T-helper 2 cell treated with Interferon-gamma antibody and Interleukin-4, amounts not matched to agents 5 μg/mL and 100 μg/mL, for 36 hours (primary cell): ENCODE measurements at regions not wholly inside any gene's neighbourhood (a gene's known extent, or its start where the extent isn't known, plus 50 kb on each side); places are given as distances from the start of the nearest gene placed in this dataset.

ENCODE experiments used
- DNase-seq: peaks from one replicate; pipeline ENCODE4 v3.0.0; 2021; ENCODE audit warnings: low spot score
- H3K27ac Mint-ChIP-seq: one replicate; pipeline ENCODE4 v1.8.0; 2021; ENCODE audit warnings: mild to moderate bottlenecking, mixed read lengths
- H3K27me3 Mint-ChIP-seq: one replicate; pipeline ENCODE4 v1.8.0; 2021; ENCODE audit warnings: low read depth, mixed read lengths
- H3K36me3 Mint-ChIP-seq: one replicate; pipeline ENCODE4 v1.8.0; 2021; ENCODE audit warnings: low read depth, mixed read lengths
- H3K4me1 Mint-ChIP-seq: one replicate; pipeline ENCODE4 v1.8.0; 2021; ENCODE audit warnings: low read depth, mixed read lengths
- H3K4me3 Mint-ChIP-seq: one replicate; pipeline ENCODE4 v1.8.0; 2022; ENCODE audit warnings: mild to moderate bottlenecking, moderate library complexity, mixed read lengths
- H3K9me3 Mint-ChIP-seq: one replicate; pipeline ENCODE4 v1.8.0; 2021; ENCODE audit warnings: mixed read lengths

GRCh38 chr2:241924069-241924908 is 54.8 kb downstream of the RTP5 start:
- Mint-ChIP-seq H3K27ac (no peak overlapping the region), H3K4me1 (peaks cover 7% of the 10 kb centered on the region), H3K9me3 (no peaks in the 10 kb centered on the region), H3K36me3 (no peaks in the 10 kb centered on the region), H3K27me3 (no peaks in the 10 kb centered on the region), H3K4me3 (no peak overlapping the region)
- peak; percentile 9 for DNase-seq

- no peak overlapping the region for H3K27ac Mint-ChIP-seq
- DNase-seq: no peak
- H3K4me1 Mint-ChIP-seq: peaks cover 7% of the 10 kb centered on the region
- H3K9me3 Mint-ChIP-seq: no peaks in the 10 kb centered on the region
- no peak overlapping the region for H3K4me3 Mint-ChIP-seq
- no peaks in the 10 kb centered on the region for H3K36me3 Mint-ChIP-seq
- H3K27me3 Mint-ChIP-seq: no peaks in the 10 kb centered on the region
Observed at GRCh38 chr2:241924909-241925250, 55.4 kb downstream of the RTP5 start.

GRCh38 chr2:241925277-241925676 is 55.7 kb downstream of the RTP5 start:
- Mint-ChIP-seq H3K4me3 (no peak overlapping the region), H3K27ac (no peak overlapping the region), H3K4me1 (peaks cover 7% of the 10 kb centered on the region), H3K27me3 (no peaks in the 10 kb centered on the region), H3K9me3 (no peaks in the 10 kb centered on the region), H3K36me3 (no peaks in the 10 kb centered on the region)
- no peak for DNase-seq

GRCh38 chr2:241925821-241926441 is 56.4 kb downstream of the RTP5 start:
- no peak overlapping the region for H3K27ac Mint-ChIP-seq
- no peak overlapping the region for H3K4me3 Mint-ChIP-seq
- no peaks in the 10 kb centered on the region for H3K9me3 Mint-ChIP-seq

GRCh38 chr2:241926541-241927311 is 57.2 kb downstream of the RTP5 start:
- no peak overlapping the region for H3K4me3 Mint-ChIP-seq
- H3K4me1 Mint-ChIP-seq: peaks cover 7% of the 10 kb centered on the region
- H3K9me3 Mint-ChIP-seq: no peaks in the 10 kb centered on the region

More at GRCh38 chr2:241925821-241926441, 56.4 kb downstream of the RTP5 start:
- H3K4me1 Mint-ChIP-seq: peaks cover 7% of the 10 kb centered on the region
- H3K27me3 Mint-ChIP-seq: no peaks in the 10 kb centered on the region
- H3K36me3 Mint-ChIP-seq: no peaks in the 10 kb centered on the region
- no peak for DNase-seq

GRCh38 chr2:241929551-241930490 is 60.3 kb downstream of the RTP5 start:
- peaks cover 5% of the 10 kb centered on the region for H3K4me1 Mint-ChIP-seq
- no peaks in the 10 kb centered on the region for H3K36me3 Mint-ChIP-seq
- H3K4me3 Mint-ChIP-seq: no peak overlapping the region
- no peaks in the 10 kb centered on the region for H3K9me3 Mint-ChIP-seq
- no peaks in the 10 kb centered on the region for H3K27me3 Mint-ChIP-seq
- no peak for DNase-seq
- H3K27ac Mint-ChIP-seq: no peak overlapping the region

More at GRCh38 chr2:241926541-241927311, 57.2 kb downstream of the RTP5 start:
- Mint-ChIP-seq H3K36me3 (no peaks in the 10 kb centered on the region), H3K27me3 (no peaks in the 10 kb centered on the region), H3K27ac (no peak overlapping the region)
- no peak for DNase-seq

- H3K4me3 Mint-ChIP-seq: no peak overlapping the region
- no peaks in the 10 kb centered on the region for H3K36me3 Mint-ChIP-seq
- peaks cover 7% of the 10 kb centered on the region for H3K4me1 Mint-ChIP-seq
- no peak for DNase-seq
- H3K27ac Mint-ChIP-seq: no peak overlapping the region
- H3K9me3 Mint-ChIP-seq: peaks cover 4% of the 10 kb centered on the region
- no peaks in the 10 kb centered on the region for H3K27me3 Mint-ChIP-seq
Observed at GRCh38 chr2:241931084-241931975, 61.8 kb downstream of the RTP5 start.

GRCh38 chr2:241931976-241932898 is 62.7 kb downstream of the RTP5 start:
- Mint-ChIP-seq H3K27ac (no peak overlapping the region), H3K9me3 (peaks cover 4% of the 10 kb centered on the region), H3K4me3 (no peak overlapping the region), H3K36me3 (no peaks in the 10 kb centered on the region), H3K27me3 (no peaks in the 10 kb centered on the region), H3K4me1 (peaks cover 7% of the 10 kb centered on the region)
- no peak for DNase-seq

GRCh38 chr2:241932899-241933178 is 63.3 kb downstream of the RTP5 start:
- H3K36me3 Mint-ChIP-seq: no peaks in the 10 kb centered on the region
- no peaks in the 10 kb centered on the region for H3K27me3 Mint-ChIP-seq
- H3K9me3 Mint-ChIP-seq: peaks cover 4% of the 10 kb centered on the region
- H3K4me1 Mint-ChIP-seq: peaks cover 7% of the 10 kb centered on the region
- H3K27ac Mint-ChIP-seq: peak overlapping the region; percentile 63
- H3K4me3 Mint-ChIP-seq: no peak overlapping the region
- no peak for DNase-seq

- Mint-ChIP-seq H3K9me3 (peaks cover 4% of the 10 kb centered on the region), H3K27me3 (no peaks in the 10 kb centered on the region), H3K4me3 (peak overlapping the region; percentile 24), H3K4me1 (peaks cover 7% of the 10 kb centered on the region), H3K36me3 (no peaks in the 10 kb centered on the region), H3K27ac (peak overlapping the region; percentile 63)
- DNase-seq: no peak
Observed at GRCh38 chr2:241933179-241933911, 63.8 kb downstream of the RTP5 start.

GRCh38 chr2:241935314-241935713 is 65.8 kb downstream of the RTP5 start:
- DNase-seq: no peak
- H3K9me3 Mint-ChIP-seq: peaks cover 4% of the 10 kb centered on the region
- no peaks in the 10 kb centered on the region for H3K36me3 Mint-ChIP-seq

More at GRCh38 chr2:241935314-241935713, 65.8 kb downstream of the RTP5 start:
- Mint-ChIP-seq H3K27me3 (no peaks in the 10 kb centered on the region), H3K4me1 (peaks cover 9% of the 10 kb centered on the region), H3K4me3 (no peak overlapping the region), H3K27ac (no peak overlapping the region)
